ENCODE measurements at regions not wholly inside any gene's neighbourhood (a gene's known extent, or its start where the extent isn't known, plus 50 kb on each side); places are given as distances from the start of the nearest gene placed in this dataset.
"Not testable (repeated sequence)": the region's sequence is repeated elsewhere in the genome, so short reads cannot be mapped to it uniquely, and the experiment has no call there.

- DNase-seq = no peak
Measured at GRCh38 chr10:65355141-65355680, 1570.6 kb upstream of the LRRTM3 start.

DNA sequence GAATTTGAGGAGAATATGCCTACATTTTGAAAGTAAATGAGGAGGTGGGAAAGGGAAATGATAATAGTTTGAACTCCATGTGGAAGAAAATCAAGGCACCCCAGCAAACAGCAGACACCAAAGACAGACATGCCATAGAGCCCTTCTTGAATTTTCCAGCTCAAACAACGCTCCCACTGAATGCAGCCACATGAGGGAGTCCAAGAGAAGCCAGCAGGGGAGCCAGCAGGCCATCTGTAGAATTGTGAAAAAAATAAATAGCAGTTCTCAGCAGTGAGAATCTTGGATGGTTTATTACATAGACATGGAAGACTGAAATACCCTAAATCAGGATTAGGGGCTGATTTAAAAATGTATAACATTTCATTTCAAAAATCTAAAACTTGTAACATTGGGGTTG lies 1567.3 kb upstream of the LRRTM3 start:
- no peak for DNase-seq

GRCh38 chr10:65360497-65360896 lies 1565.3 kb upstream of the LRRTM3 start:
- no peak for DNase-seq

DNA sequence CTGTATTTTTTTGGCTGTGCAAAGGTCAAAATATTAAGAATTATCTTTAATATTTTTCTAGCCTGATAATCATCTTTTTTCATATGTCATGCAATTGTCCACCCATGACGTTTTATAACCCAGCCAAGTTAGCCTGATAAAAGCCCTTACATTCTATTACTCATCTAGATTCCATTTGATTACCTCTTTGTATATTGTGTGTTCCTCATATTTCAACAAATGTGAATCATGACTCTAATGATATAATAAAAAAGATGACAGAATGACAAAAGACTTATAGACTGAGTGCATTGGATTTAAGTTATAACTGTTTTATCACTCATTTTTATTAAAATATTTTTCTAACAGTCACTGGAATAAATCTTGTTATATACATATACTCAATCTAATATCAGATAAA lies 1560.0 kb upstream of the LRRTM3 start:
- DNase-seq = no peak

DNA sequence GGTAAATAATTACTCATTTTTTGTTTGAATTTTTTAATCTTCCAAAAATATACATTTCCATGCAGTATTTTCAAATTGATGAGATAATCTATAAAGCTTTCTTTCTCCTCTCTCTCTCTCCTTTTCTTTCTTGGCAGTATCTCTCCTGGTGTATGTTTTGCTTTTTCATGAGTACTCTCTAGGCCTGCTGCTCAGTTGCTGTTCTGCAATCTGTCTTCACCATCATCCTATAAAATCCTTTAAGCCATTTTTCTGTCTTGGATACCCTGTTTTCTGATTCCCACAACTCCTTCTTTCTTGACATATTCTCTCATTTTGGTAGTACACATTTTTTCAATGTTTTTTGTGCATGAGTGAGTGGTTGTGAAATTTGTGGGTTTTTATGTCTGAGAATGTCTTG lies 1558.1 kb upstream of the LRRTM3 start:
- no peak for DNase-seq

DNA sequence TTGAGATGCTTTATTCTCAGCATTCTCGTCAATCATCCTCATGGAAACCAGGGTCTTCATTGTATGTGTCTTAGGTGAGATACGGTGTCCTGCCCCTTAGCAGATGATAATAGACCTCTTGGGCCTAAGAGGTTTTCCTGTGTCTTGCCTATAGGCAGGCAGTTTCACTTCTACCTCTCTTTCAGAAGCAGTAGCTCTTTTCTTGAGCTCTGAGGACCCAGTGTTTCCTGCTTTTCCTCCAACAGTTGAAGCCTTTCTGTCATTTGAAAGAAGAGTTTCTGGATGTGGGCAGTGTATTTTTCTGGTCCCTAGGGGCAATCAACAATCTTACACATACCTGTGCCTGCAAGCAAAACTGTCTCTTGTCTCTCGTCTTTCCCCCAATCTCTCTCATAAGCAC lies 1550.3 kb upstream of the LRRTM3 start:
- DNase-seq = no peak

- DNase-seq = no peak
Measured at GRCh38 chr10:65377687-65378086, 1548.1 kb upstream of the LRRTM3 start.

DNA sequence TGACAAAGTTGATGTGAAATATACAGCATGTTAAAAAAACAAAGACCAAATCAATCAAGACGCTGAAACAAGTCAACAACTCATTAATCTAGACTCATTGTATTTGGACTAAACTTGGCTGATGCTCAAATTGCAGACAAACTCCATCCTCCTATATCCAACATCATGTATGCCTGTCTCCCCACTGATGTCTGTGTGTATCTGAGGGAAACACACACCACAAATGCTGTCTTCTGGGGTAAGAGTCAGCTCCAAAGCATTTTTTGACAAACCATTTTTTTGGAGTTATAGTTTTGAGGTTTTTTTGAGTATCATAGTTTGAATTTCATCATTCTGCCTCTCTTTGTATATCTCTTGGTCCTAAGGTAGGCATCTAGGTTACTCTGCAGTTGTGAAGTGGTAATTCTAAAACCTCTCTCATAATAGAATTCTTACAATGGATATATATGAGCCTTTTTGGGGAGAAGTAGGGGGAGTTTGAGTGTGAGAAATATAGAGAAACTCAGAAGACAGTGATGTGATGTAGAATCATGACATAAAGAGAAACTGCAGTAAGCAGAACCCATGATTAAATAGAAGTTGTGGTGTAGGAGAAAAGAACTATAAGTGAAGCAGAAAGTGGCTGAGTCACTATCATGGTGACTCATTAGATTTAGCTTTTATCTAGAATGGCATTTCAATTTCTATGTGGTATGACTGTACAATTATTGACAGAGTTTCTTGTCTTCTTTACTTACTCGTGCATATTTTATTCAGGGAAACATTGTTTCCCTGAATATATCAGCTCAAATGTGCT lies 1531.1 kb upstream of the LRRTM3 start:
- no peak for DNase-seq

DNA sequence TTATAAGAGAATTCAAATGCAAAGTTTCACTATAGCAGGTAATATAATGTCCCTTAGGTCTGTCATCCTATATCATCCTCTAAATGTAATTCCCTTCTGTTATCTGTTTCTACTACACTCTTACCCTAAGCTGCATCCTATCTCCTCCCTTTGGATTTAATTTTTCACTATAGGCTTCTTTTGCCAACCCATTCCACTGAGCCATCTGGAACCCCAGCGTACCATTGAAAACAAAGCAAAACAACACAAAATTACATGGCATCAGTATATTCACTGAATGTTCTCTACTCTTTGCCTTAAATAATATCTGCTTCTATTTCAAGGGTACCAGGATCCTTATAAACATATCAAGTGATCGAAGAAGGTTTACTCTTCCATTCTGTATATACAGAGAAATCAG lies 1530.2 kb upstream of the LRRTM3 start:
- no peak for DNase-seq

GRCh38 chr10:65396997-65397396 lies 1528.8 kb upstream of the LRRTM3 start:
- no peak for DNase-seq

- DNase-seq = no peak
Measured at GRCh38 chr10:65408401-65408800, 1517.4 kb upstream of the LRRTM3 start.

- DNase-seq = no peak
Measured at GRCh38 chr10:65413001-65413400, 1512.8 kb upstream of the LRRTM3 start.

DNA sequence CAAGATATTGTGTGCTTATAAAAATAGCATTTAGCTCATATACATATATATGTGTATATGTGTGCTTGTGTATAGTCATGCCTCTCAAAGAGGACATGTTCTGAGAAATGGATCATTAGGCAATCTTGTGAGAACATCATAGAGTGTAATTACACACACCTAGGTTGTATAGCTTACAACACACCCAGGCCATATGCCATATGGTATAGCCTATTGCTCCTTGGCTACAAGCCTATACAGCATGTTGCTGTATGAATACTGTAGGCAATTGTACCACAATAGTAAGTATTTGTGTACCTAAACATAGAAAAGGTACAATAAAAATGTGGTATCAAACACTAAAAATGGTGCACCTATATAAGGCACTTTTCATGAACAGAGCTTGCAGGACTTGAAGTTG lies 1510.5 kb upstream of the LRRTM3 start:
- DNase-seq = no peak

DNA sequence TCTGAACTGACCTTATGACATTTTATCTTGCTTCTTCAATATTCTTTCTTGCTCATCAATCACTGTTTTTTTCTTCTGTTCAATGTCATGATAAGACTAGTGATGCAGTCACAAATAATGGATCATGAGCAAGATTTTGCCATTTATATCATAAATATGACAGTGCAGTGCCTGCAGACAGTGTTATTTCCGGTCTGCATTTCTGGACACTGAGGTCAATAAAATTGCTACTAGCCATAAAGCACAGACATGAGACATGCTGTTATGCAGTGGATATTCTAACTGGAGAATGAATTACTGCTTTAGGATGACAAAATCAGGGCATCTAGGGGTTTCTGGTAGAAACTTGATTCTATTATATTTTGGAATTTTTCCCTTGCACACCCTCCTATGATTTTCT lies 1509.7 kb upstream of the LRRTM3 start:
- no peak for DNase-seq

GRCh38 chr10:65419629-65420028 lies 1506.2 kb upstream of the LRRTM3 start:
- no peak for DNase-seq

- DNase-seq = no peak
Measured at GRCh38 chr10:65423043-65423442, 1502.8 kb upstream of the LRRTM3 start.

GRCh38 chr10:65429381-65429780 lies 1496.5 kb upstream of the LRRTM3 start:
- not testable (repeated sequence) for DNase-seq

GRCh38 chr10:65430979-65431378 lies 1494.9 kb upstream of the LRRTM3 start:
- DNase-seq = no peak

GRCh38 chr10:65470986-65471385 lies 1454.8 kb upstream of the LRRTM3 start:
- no peak for DNase-seq

DNA sequence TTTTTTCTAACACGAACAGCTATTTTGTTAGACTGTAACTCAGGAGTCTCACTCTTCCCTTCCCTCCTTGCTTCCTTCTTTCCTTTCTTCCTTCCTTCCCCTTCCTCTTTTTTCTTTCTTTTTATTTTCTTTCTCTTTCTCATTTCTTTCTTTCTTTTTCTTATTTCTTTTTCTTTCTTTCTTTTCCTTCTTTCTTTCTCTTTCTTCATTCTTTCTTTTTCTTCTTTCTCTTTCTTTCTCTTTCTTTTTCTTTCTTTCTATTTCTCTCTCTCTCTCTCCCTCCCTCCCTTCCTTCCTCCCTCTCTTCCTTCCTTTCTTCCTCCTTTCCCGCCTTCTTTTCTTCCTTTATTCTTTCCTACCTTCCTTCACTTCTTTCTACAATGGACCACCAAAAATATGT lies 1443.0 kb upstream of the LRRTM3 start:
- no peak for DNase-seq

- no peak for DNase-seq
Measured at GRCh38 chr10:65491799-65492198, 1434.0 kb upstream of the LRRTM3 start.

GRCh38 chr10:65496541-65496940 lies 1429.3 kb upstream of the LRRTM3 start:
- DNase-seq = no peak

GRCh38 chr10:65497837-65498236 lies 1428.0 kb upstream of the LRRTM3 start:
- no peak for DNase-seq

DNA sequence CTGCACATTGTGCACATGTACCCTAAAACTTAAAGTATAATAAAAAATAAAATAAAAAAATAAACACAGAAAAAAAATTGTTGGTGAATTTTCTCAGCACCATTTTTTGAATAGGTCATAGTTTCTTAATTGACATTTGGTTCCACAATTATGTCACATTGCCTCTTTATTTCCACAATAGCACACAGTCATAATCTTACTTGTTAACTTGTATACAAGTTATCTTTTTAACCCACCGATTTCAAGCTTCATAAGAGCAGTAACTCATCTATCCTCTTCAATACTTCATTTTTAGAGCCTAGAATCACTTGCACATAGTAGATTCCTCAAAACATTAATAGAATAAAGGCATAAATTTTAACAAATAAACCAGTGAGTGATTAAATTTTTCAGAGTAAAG lies 1425.1 kb upstream of the LRRTM3 start:
- DNase-seq = no peak

All from right lung (tissue), 2 donors.